Fibroblast of mammary gland (primary cell): ENCODE measurements at regions not wholly inside any gene's neighbourhood (a gene's known extent, or its start where the extent isn't known, plus 50 kb on each side); places are given as distances from the start of the nearest gene placed in this dataset.
"Not testable (repeated sequence)": the region's sequence is repeated elsewhere in the genome, so short reads cannot be mapped to it uniquely, and the experiment has no call there.

Source experiments
- DNase-seq: peaks from one replicate; pipeline ENCODE4 v3.0.0-alpha.2; 2010; ENCODE audit warnings: low read depth
- H3K4me3 ChIP-seq: 2 replicates; pipeline ENCODE4 v1.5.1; 2011; ENCODE audit warnings: low read depth, mild to moderate bottlenecking, low read length, moderate library complexity; ENCODE audit not compliant: control insufficient read depth
- TF ChIP-seq, protein P1 (sequence below): conservative IDR thresholded peaks from 2 replicates; pipeline ENCODE4 v1.5.1; 2011; ENCODE audit warnings: low read depth, low read length, inconsistent platforms; ENCODE audit not compliant: control insufficient read depth, insufficient read depth

DNA sequence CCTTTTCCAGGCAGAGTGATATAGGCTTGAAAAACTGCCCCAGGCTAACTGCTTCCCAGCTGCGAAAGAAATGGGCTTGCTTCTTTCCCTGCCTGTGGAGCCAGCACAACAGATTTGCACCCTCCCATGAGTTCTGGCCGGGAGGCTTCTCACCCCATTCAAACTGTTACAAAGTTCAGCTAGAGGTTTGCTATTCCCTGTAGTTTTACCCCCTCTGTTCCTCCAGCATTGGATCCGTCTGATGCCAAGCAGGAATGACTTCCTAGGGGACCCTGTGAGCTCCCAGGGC is 87.6 kb upstream of the NDST4 start:
- DNase-seq, result no peak
- TF ChIP-seq, protein P1, sequence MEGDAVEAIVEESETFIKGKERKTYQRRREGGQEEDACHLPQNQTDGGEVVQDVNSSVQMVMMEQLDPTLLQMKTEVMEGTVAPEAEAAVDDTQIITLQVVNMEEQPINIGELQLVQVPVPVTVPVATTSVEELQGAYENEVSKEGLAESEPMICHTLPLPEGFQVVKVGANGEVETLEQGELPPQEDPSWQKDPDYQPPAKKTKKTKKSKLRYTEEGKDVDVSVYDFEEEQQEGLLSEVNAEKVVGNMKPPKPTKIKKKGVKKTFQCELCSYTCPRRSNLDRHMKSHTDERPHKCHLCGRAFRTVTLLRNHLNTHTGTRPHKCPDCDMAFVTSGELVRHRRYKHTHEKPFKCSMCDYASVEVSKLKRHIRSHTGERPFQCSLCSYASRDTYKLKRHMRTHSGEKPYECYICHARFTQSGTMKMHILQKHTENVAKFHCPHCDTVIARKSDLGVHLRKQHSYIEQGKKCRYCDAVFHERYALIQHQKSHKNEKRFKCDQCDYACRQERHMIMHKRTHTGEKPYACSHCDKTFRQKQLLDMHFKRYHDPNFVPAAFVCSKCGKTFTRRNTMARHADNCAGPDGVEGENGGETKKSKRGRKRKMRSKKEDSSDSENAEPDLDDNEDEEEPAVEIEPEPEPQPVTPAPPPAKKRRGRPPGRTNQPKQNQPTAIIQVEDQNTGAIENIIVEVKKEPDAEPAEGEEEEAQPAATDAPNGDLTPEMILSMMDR, result no peak
- H3K4me3 ChIP-seq, result no peak overlapping the region

DNA sequence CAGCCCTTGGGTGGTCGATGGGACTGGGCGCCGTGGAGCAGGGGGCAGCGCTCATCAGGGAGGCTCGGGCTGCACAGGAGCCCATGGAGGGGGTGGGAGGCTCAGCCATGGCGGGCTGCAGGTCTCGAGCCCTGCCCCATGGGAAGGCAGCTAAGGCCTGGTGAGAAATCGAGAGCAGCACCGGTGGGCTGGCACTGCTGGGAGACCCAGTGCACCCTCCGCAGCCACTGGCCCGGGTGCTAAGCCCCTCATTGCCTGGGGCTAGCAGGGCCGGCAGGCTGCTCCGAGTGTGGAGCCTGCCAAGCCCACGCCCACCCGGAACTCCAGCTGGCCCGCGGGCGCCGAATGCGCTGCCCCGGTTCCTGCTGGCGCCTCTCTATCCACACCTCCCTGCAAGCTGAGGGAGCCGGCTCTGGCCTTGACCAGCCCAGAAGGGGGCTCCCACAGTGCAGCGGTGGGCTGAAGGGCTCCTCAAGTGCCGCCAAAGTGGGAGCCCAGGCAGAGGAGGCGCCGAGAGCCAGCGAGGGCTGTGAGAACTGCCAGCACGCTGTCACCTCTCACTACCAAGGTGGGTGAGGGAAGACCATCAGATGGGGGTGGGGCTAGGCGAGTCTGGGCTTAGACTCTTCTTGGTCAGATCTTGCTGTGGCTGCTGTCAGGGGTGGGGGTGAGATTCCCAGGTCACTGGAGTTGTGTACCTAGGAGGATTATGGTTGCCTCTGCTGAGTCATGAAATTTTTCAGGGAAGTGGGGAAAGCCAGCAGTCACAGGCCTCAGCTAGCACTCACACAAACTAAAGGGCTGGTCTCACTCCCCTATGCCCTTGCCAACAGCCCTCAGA is 87.0 kb upstream of the NDST4 start:
- DNase-seq, H3K4me3 ChIP-seq: not testable (repeated sequence)

DNA sequence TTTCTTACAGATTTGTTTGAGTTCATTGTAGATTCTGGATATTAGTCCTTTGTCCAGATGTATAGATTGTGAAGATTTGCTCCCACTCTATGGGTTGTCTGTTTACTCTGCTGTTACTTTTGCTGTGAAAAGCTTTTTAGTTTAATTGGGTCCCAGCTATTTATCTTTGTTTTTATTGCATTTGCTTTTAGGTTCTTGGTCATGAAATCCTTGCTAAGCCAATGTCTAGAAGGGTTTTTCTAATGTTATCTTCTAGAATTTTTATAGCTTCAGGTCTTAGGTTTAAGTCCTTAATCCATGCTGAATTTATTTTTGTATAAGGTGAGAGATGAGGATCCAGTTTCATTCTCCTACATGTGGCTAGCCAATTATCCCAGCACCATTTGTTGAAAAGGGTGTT is 81.2 kb upstream of the NDST4 start:
- not testable (repeated sequence) for H3K4me3 ChIP-seq, DNase-seq

DNA sequence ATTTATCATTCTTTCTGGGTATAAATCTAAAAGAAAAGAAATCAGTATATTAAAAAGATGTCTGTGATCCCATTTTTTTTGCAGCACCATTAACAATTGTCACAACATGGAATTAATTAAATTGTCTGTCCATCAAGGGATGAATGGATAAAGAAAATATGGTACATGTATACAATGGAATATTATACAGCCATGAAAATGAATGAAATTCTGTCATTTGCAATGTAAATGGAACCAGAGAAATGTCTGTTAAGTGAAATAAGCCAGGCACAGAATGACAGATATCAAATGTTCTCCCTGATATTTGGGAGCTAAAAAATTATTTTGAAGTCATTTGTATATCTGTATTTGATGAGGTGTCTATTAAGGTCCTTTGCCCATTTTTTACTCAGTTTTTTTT is 77.1 kb upstream of the NDST4 start:
- DNase-seq, result no peak
- TF ChIP-seq, protein P1, result no peak

DNA sequence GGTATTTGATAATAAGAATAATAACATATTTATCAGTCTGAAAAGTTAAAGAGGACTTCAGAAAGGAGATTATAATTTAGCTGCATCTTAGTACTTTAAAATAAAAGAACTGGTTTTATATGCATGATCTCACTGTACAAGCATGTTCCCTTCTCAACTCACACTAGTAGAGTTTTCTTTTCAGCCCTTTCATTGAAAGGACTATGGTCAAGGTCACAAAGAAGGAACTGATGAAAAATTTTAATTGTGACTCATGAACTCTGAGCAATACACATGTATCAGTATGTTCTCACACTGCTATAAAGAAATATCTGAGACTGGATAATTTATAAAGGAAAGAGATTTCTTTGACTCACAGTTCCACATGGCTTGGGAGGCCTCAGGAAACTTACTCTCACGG is 73.7 kb upstream of the NDST4 start:
- peak; percentile 42 for DNase-seq
- TF ChIP-seq, protein P1, result no peak
- no peak overlapping the region for H3K4me3 ChIP-seq

More for the DNA sequence above, 77.1 kb upstream of the NDST4 start:
- no peak overlapping the region for H3K4me3 ChIP-seq

DNA sequence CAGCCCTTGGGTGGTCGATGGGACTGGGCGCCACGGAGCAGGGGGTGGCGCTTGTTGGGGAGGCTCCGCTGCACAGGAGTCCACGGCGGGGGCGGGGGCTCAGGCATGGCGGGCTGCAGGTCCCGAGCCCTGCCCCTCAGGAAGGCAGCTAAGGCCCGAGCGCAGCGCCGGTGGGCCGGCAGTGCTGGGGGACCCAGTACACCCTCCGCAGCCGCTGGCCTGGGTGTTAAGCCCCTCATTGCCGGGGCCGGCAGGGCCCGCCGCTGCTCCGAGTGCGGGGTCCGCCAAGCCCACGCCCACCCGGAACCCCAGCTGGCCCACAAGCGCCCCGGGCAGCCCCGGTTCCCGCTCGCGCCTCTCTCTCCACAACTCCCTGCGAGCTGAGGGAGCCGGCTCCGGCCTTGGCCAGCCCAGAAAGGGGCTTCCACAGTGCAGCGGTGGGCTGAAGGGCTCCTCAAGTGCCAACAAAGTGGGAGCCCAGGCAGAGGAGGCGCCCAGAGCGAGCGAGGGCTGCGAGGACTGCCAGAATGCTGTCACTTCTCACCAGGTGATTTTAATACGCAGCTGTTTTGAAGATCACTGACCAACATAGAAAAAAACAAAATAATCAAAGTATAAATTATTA is 66.1 kb upstream of the NDST4 start:
- not testable (repeated sequence) for H3K4me3 ChIP-seq, DNase-seq

DNA sequence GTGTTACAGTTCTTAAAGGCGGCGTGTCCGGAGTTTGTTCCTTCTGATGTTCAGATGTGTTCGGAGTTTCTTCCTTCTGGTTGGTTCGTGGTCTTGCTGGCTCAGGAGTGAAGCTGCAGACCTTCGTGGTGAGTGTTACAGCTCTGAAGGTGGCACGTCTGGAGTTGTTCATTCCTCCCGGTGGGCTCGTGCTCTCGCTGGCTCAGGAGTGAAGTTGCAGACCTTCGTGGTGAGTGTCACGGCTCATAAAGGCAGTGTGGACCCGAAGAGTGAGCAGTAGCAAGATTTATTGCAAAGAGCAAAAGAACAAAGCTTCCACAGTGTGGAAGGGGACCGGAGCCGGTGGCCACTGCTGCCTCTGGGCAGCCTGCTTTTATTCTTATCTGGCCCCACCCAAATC is 65.3 kb upstream of the NDST4 start:
- H3K4me3 ChIP-seq, DNase-seq: not testable (repeated sequence)

DNA sequence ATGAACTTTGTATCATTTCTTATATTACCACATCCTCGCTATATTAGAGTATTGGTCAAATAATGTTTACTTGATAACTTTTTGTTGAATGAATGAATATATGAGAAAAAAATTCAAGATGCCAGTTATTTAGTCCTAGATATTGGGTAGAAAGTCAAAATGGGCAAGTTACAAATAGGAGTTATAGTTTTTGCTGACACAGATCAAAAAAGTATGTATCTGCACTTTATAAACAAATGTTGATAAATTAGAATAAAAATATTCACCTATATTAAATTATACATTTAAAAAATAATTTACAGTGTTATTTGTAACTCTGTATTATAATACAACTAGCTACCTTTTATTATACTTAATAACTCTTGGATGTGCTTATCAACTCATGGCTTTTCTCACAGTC is 57.8 kb upstream of the NDST4 start:
- DNase-seq, result no peak
- H3K4me3 ChIP-seq, result no peak overlapping the region
- TF ChIP-seq, protein P1, result no peak

DNA sequence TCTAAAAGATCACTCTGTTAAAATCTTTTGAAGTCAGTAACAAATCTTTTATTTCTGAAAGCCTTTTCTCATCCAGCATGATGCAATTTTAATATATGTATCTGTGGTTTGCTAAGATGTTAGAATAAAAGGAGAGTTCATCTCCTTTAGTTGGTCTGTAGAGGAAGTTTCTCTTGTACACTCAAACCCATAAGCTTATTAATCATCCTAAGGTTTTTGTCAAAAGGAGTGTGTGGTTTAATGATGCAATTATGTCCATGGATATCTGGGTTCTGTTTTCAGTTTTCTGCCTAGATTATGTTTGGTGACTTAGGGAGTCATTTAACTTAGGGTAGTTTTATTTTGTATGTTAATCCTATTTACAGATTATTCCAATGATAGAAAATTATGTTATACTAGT is 52.1 kb upstream of the NDST4 start:
- TF ChIP-seq, protein P1, result no peak
- DNase-seq, result peak; percentile 47
- no peak overlapping the region for H3K4me3 ChIP-seq
